HG03457 (cell line): ENCODE measurements at regions not wholly inside any gene's neighbourhood (a gene's known extent, or its start where the extent isn't known, plus 50 kb on each side); places are given as distances from the start of the nearest gene placed in this dataset.

ENCODE experiments used
- ATAC-seq: cut with Tn5 transposase; IDR thresholded peaks from one replicate; pipeline ENCODE4 v1.9.1; 2021; ENCODE audit warnings: moderate number of reproducible peaks; ENCODE audit not compliant: unreplicated experiment

DNA sequence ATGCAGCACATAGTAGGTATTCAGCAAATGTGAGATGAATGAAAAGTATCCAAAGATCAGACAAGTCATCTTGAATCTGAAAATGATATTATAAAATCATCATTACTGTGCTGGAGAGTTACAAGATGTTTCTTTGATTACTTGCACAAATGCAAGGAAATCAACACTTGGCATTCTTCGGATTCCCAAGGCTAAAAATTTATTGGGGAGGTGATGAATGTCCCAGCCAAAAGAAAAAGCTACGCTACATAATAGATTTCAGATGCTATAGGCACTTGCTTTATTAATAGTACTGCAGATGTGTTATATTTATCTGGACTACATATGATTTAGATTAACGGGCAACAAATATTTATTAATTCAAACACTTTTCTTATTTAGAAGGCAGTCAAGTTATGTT is 286.7 kb upstream of the TENM3 start:
- no peak for ATAC-seq

DNA sequence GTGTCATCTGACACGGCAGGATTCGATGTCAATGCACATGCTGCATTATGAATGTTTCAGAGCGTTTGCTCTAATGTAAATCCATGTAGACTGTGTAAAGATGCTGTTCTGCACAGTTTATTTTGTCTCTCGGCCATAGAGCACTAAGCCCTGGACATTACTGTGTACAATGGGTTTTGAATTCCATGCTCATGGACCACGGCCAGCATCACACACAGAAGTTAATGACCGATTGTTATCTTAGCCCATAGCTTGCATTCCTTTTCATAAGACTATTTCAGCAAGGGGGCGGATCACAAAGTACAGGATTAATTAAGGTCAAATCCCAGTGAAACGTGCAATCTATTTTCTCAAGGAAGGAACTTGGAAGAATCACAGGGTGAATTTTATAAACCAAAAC is 286.1 kb upstream of the TENM3 start:
- ATAC-seq = no peak

DNA sequence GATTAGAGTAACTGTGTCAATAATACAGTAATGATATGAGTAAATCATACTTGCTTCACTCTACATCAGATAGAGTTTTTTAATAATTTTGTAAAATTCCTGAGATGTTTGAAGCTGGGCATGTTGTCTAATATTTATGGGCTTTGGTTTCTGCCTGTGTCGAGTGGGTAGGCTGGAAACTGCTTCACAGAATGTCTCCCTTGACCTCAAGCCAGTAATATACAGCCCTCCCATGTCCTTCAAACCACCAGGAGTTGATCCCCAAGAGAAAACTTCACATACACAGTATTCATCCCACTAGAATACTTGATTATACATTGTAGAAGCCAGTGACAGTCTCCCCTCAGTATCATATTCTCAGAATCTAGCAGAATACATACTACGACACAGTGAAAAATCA is 284.8 kb upstream of the TENM3 start:
- no peak for ATAC-seq

DNA sequence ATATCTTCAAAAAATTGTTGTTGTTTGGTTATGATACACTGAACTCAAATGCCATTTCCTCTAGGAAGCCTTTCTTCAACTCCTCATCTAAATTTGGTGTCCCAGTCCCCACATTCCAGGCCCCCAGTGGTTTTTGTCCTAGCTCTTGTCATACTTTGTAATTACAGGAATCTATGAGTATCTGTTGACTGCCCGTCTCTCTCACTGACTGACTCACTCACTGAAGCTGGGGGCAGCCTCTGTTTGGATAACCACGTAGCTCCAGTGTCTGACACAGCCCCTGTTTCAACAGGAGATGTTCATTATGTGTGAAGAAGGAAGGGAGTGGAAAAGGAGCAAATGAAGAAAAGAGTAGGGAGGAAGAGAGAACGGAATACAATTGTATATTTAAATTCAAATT is 284.1 kb upstream of the TENM3 start:
- ATAC-seq = no peak

DNA sequence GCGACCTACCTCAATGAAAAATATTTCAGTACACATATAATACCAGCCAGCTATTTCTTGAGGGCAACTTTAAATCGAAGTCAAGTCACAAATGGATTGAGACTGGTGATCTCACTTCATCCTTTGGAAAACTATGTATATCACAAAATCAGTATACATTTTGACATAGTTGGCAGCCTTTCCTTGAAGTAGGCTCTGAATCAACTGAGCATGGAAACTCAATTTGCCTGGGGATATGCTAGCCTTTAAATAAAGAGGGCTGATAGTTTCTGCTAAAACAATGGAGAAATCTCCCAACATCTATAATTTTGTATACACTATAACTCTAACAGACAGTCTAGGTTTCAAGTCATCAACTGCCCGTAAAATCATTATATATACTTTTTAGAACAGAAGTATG is 282.8 kb upstream of the TENM3 start:
- no peak for ATAC-seq

DNA sequence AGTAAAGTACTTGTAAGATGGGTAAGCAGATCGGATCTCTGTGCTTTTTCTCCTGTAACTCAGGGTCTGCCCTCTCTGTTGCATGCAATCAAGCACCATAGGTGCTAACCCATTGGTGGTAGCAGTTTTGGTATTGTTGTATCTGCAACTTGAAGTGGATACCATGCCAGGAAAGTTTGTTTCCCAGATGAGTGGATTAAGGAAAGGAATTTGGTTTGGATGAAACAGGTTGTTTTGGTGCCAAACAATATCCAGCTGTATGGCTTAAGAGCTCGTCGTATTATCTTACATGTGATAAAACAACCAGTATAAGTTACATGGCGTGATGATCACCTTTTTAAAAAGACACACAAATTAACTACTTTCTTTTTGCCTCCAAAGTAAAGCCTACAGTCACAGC is 280.9 kb upstream of the TENM3 start:
- ATAC-seq = no peak

DNA sequence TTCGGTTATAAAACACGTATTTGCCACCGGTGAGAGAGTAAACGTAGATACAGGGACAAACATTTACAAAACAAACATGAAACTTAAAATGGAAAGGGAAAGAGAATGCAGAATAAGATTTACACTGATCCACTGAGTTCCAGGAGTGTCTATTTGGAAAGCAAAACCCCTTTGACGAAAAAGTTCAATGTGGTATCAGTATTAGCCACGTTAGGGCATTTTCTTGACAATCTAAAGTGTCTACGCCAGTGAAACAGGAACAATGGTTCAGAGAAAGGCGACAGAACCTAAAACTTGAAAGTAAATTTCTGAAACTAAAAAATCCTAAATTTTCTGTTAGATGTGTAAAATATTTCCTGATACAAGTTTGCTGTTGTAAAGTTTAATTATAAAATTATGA is 278.5 kb upstream of the TENM3 start:
- no peak for ATAC-seq

DNA sequence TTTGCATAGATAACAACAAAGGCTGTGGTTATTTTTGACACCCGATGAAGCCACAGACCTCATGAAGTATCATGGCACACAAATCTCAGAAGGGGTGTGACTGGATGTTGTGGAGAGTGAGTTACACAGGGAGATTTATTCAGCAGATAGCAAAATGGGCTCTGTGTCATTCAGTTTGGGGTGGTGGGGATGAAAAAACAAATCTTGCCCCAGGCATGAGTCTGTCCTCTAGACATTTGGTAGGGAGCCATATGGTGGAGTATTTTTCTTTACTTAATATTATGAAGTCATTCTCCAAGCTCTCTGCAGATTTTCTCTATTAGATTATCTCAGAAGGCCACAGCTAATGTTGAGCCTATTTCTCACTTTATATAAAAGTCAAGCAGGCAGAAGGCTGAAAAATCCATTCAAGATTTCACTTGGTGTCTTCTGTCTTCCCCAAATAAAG is 277.1 kb upstream of the TENM3 start:
- ATAC-seq = no peak

DNA sequence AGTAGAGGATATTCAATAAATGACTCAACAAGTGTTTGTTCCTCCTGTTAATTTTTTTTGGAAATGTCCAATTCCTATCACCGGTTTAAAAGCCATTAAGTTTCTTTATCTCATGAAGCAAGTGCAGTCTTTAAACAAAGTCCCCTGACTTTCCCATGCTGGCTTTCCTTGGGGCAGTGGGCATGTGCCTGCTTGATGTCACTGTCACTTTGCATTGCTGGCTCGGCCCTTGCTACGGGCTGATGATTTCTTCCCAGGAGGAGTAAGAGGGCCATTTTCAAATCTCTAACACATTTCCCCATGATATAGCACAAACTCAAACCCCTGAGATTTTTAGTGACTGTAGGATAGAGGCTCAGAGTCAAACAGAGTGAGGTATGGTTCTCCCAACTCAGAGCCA is 275.8 kb upstream of the TENM3 start:
- no peak for ATAC-seq

DNA sequence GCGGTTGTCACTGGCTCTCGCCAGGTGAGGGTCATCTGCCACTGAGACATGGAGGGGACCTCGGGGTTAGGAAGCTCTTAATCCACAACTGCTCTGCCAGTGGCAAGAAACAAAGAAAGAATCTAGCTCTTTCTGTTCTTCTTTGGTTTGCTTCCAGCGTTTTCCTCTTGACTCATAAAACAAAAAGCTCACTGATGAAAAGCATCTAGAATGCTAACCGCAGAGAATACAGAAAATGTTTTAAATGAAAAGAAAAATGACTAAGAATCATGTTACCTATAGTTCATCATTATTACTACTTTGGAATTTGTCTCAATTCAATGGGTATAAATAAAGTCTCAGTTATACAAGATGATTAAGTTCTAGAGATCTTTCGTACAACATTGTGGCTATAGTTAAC is 274.8 kb upstream of the TENM3 start:
- no peak for ATAC-seq

DNA sequence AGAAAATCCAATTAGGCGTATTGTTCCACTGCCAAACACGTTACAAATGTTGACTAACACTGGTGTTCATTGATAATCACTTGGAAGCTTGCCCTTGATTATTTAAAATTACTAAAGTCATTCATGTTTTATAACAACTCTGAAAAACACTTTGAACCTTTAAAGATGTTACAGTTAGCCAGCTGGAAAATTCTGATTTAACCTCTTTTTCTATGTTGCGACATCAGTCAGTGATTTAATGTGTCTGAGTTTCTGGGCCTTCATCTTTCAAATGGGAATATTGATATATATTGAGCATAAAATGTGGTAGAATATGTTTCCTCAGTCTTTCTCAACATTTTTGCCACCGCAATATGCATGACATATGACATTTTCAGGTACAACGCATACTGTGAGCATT is 274.1 kb upstream of the TENM3 start:
- ATAC-seq = no peak

DNA sequence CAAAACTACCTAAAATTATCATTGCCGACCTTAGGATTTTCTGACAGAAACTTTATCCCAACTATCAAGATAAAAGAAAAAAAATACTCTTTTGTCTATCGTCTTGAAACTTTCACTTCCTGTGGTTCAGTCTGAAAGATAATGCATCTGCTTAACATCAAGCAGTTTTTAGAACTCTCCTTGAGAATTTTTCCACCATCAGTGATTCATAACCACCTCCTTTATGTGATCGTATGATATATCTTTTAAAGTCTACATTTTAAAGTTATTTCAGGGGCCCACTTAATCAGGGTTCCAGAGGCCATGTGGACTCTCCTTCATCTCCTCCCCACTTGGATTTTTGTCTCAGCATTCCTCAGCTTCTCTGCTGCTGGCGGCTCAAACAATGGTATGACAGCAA is 272.8 kb upstream of the TENM3 start:
- ATAC-seq = no peak

DNA sequence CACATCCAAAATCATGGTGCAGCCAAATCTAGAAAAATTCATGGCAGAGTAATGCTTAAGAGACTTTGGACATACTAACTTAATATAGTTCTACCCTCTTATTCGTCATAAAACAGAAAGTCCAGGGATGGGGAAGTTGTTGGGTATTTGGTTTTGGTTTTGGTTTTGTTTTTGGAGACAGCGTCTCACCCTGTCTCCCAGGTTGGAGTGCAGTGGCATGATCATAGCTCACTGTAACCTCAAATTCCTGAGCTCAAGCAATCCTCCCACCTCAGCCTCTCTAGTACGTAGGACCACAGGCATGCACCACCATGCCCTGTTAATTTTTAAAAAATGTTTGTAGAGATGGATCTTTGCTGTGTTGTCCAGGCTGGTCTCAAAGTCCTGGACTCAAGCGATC is 271.8 kb upstream of the TENM3 start:
- peak; percentile 71 for ATAC-seq

DNA sequence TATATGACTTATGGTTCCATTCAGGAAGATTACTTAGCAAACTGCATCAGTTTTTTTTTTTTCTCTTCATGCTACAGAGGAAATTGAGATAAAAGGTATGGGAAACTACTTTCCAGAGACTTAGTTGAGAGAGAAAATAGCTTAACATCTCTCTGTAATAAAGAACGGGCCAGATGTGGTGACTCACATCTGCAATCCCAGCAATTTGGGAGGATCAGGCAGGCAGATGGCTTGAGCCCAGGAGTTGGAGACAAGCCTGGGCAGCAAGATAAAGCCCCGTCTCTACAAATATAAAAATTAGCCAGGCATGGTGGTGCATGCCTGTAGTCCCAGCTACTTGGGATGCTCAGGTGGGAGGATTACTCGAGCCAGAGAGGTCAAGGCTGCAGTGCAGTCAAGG is 271.2 kb upstream of the TENM3 start:
- no peak for ATAC-seq

DNA sequence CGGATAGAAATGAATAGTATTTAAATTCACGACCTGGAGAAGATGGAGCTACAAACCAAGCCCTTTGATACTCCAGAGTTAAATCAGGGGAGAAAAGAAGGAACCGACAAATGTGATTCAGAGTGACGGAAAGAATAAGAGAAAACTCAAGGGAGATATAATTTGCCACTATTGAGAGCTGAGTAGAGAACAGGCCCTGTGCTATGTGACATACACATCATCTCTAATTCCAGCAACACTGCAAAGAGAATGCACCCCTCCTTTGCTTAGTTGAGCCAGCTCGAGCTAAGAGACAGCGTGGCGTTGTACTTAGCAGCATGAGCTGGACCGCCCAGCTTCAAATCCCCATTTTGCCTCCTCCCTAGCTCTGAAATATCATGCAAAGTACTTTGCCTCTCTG is 266.4 kb upstream of the TENM3 start:
- no peak for ATAC-seq

DNA sequence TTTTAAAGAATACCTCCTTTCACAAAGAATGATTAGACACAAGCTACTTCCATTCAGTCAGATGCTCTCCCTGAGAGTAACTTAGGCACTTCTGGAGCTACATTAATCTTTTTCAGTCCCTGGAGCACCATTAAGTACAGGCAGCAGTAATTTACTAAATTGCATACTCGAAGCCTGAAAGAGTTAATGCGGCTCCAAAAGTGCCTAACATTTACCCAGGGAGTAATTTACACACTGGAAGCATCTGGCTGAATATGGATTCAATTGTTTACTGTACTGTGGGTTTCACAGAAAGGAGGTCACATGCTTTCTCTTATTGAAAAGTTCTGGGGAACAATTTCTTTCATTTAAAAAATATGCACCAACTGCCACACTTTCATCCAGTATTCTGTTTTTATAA is 260.8 kb upstream of the TENM3 start:
- no peak for ATAC-seq

DNA sequence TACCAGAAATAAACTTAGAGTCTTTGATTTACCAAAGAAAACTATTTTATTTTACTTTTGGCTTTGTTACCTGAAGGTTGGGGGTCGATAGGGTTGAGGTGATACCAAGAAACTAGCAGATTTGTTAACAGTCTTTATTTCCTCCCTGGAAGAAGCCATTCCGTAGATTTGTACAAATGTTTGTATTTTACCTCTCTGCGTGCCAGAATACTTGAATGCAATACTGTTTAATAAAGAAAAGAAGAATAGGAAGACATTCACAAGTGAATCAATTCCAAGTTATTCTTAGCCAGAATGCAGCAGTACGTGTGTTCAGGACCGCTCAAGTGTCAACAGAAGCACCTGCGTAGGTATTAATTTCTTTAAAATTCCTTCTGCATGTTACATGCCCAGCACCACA is 260.3 kb upstream of the TENM3 start:
- no peak for ATAC-seq

DNA sequence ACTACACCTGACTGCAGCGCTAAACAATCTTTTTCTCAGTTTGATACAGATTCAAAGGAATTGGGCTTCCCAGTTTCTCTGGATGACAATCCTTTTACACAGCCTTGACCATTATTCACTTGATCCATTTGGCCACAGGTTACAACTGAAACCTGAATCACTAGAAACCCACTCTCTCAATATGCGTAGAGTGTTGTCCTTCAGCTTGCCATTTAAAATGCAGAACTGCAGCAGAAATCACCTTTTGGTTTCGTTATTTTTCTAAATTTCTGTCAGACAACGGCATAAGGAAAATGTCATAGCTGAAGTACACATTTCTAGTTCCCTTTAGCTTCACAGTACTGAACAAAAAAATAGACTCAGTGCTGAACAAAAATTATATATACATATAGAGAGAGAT is 255.8 kb upstream of the TENM3 start:
- ATAC-seq = no peak

DNA sequence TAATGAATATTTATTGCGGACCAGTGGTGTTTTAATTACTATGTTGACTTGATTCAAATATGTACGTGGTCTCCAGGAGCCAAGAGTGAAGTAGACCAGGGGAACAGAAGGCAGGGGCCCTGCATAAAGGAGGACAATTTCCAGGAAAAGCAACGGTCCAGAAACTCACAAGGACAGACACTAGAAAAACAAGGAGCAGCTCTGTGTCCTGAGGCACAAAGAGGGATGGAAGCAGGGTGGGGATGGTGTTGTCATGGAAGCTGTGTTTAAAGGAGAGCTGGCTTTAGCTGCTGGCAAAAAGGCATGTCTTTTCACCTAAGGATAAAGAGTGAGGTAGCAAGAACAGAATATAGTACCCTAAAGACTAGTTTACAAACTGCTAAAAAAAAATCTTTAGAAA is 254.1 kb upstream of the TENM3 start:
- no peak for ATAC-seq

DNA sequence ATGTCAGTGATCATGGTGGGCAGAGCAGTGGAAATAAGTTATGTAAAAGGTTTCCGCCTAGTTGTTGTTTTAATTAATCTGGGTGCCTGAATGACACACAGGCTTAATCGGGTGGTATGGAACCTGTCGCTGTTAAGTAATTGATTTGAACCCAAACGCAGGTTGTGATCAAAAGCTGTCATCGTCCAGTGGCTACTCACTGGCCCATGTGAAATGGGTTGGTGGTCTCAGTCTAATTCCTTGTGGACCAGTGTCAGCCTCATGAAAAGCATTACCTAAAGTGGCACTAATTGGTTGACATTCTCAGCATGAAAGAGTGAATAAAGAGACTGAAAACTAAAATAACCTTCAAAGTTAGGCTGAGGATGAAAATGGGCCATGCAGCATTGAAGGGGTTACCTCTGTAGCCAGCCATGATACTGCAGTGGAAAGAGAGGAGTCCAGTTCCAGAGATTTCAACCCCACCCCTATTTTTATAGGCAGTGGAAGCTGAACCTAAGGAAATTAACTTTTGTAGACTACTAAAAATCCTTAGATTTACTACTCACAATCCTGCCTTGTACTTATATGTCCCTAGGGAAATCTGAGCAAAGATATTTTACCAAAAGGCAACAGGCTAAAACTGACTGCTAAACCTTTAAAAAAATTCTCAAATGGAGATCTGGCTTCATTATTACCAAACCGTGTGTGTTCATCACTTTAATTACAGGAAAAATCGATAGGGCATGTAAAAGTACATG is 251.7 kb upstream of the TENM3 start:
- ATAC-seq = no peak

DNA sequence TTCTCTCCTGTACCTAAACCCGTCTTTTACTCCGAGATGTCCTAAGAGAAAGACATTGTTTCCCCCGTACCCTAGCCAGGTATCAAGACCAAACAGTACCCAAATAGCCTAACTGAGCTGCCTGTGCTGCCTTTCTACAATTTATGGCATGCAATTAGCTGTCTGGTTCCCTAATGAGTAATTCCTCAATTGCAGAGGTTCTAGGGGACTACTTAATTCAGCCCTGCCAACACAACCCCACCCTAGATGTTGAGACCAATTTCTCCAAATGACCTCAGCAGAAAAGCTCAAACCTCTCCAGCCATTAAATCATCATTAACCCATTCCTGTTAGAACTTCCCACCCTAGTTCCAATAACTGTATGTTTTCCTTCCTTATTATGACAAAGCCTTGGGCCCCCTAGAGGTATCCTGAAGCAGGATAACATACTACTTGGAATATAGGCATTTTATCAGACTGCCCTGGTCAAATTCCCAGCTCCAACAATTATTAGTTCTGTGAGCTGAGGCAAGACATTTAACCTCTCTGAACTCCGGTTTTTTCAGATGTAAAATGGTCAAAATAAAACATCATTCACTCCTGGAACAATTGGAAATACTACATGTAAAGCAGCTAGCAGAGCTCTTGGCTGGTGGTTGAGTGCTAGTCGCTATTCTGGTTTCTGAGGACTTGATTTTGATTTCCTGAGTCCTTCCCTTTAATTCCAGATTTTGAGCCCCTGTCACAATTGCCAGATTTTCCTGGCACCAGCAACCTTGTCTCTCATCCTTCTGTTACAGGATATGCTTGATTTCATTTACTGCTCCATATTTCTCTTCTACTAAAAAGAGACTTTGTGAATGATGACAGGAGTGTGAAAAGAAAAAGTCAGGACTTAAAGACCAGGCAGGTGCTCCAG is 244.6 kb upstream of the TENM3 start:
- no peak for ATAC-seq

DNA sequence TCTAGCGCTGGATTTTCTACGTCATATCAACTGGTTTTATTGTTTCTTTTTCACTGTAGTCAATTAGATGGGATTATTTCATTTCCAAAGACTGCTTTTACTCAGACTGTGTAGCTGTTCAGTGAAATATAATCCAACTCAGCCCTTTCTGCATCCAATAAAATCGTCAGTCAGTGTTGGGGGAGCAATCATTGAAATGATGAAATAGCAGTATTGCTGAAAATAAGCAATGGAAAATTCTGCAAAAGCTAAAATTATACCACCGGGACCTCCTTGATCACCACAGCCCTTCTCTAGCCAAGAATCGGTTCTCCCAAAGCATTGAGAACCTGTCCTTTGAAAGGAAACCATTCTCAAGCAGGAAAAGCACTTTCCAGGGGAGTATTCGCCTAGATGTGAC is 243.1 kb upstream of the TENM3 start:
- ATAC-seq = no peak
